Chondrocyte (in vitro differentiated cells): ENCODE measurements at regions not wholly inside any gene's neighbourhood (a gene's known extent, or its start where the extent isn't known, plus 50 kb on each side); places are given as distances from the start of the nearest gene placed in this dataset.
"Not testable (repeated sequence)": the region's sequence is repeated elsewhere in the genome, so short reads cannot be mapped to it uniquely, and the experiment has no call there.

ENCODE experiments used
- DNase-seq: peaks from one replicate; pipeline ENCODE4 v3.0.0; 2021; ENCODE audit warnings: mixed read lengths, low spot score
- H3K27ac Mint-ChIP-seq: one replicate; pipeline ENCODE4 v1.8.0; 2021; ENCODE audit warnings: mild to moderate bottlenecking, moderate library complexity, mixed read lengths; ENCODE audit not compliant: unreplicated experiment
- H3K27me3 Mint-ChIP-seq: 2 replicates; pipeline ENCODE4 v1.8.0; 2021; ENCODE audit warnings: low read depth, mixed read lengths
- H3K36me3 Mint-ChIP-seq: 2 replicates; pipeline ENCODE4 v1.8.0; 2021; ENCODE audit warnings: low read depth, mixed read lengths
- H3K4me1 Mint-ChIP-seq: 2 replicates; pipeline ENCODE4 v1.8.0; 2021; ENCODE audit warnings: low read depth, mild to moderate bottlenecking, mixed read lengths
- H3K4me3 Mint-ChIP-seq: one replicate; pipeline ENCODE4 v1.8.0; 2021; ENCODE audit warnings: mild to moderate bottlenecking, moderate library complexity, mixed read lengths; ENCODE audit not compliant: unreplicated experiment
- H3K9me3 Mint-ChIP-seq: 2 replicates; pipeline ENCODE4 v1.8.0; 2021; ENCODE audit warnings: low read depth, mixed read lengths
- TF ChIP-seq, protein P1 (sequence below): fragments of 200-600 bp; sonication (generic); IDR thresholded peaks from 2 replicates; pipeline ENCODE4 v1.5.0; 2021; ENCODE audit warnings: antibody characterized with exemption, mild to moderate bottlenecking, moderate library complexity

DNA sequence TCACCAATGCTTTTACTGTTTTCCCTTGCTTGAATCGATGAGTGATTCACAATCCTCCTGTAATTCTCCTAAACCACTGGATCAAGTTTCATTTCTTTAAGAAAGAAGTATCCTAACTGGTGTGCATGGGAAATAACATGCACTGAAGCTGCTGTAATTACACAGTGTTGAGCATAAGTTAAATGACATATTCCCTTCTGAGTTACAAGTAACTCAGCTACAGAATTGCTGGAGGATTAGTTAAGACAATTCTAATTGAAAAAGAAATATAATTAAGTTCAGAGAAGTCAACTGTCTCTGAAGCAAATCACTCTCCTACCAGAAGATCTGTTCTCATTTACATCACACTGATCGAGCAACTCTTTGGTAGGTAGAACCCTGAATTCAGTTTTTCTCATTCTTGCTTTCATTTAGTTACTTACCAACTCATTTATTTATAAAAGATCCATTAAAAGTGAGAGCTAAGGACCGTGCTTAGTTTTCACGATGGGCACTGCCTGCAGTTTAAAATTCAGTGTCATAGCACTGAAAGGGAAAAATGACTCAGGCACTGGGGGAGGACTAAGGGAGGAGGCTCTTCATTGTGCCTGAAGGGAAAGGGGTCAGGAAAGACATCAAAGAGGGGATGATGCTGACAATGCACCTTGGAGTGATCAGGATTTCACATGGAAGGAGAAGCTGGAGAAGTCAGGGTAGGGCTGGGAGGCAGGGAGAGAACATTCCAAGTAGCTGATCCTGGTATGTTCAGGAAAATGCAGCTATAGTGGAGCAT is 327.2 kb downstream of the EMP1 start:
- no peak for DNase-seq
- Mint-ChIP-seq H3K36me3 (no peaks in the 10 kb centered on the region), H3K4me3 (no peak overlapping the region), H3K27ac (no peak overlapping the region), H3K9me3 (peaks cover 15% of the 10 kb centered on the region), H3K4me1 (no peaks in the 10 kb centered on the region), H3K27me3 (peaks cover 2% of the 10 kb centered on the region)
- TF ChIP-seq, protein P1, sequence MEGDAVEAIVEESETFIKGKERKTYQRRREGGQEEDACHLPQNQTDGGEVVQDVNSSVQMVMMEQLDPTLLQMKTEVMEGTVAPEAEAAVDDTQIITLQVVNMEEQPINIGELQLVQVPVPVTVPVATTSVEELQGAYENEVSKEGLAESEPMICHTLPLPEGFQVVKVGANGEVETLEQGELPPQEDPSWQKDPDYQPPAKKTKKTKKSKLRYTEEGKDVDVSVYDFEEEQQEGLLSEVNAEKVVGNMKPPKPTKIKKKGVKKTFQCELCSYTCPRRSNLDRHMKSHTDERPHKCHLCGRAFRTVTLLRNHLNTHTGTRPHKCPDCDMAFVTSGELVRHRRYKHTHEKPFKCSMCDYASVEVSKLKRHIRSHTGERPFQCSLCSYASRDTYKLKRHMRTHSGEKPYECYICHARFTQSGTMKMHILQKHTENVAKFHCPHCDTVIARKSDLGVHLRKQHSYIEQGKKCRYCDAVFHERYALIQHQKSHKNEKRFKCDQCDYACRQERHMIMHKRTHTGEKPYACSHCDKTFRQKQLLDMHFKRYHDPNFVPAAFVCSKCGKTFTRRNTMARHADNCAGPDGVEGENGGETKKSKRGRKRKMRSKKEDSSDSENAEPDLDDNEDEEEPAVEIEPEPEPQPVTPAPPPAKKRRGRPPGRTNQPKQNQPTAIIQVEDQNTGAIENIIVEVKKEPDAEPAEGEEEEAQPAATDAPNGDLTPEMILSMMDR, result no peak

GRCh38 chr12:13518034-13518433 is 321.5 kb downstream of the EMP1 start:
- DNase-seq, H3K4me1 Mint-ChIP-seq, H3K27me3 Mint-ChIP-seq, H3K36me3 Mint-ChIP-seq, H3K4me3 Mint-ChIP-seq, H3K27ac Mint-ChIP-seq: not testable (repeated sequence)
- H3K9me3 Mint-ChIP-seq, result peaks cover 34% of the 10 kb centered on the region

DNA sequence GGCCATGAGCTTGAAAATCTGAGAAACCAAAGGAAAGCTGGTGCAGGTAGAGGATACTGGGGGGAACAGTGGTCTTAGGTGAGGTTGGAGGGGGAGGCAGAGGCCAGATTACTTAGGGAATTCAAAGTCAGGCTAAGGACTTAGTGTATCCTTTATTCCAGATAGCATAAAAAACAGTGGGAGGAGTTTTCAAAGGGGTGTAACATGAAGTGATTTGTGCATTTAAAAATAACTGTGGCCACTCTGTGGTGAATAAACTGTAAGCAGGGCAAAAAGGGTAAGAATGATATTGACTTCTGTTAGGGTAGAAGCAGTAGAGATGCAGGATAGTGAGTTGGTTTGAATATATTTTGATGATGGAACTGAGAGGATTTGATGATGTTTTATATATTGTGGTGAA is 313.2 kb downstream of the EMP1 start:
- no peak for DNase-seq
- Mint-ChIP-seq H3K36me3 (no peaks in the 10 kb centered on the region), H3K27me3 (no peaks in the 10 kb centered on the region), H3K4me1 (no peaks in the 10 kb centered on the region), H3K9me3 (peaks cover 17% of the 10 kb centered on the region), H3K4me3 (no peak overlapping the region), H3K27ac (no peak overlapping the region)
- TF ChIP-seq, protein P1, result no peak

GRCh38 chr12:13505636-13506035 is 309.1 kb downstream of the EMP1 start:
- DNase-seq, result no peak
- H3K4me3 Mint-ChIP-seq, result no peak overlapping the region
- H3K4me1 Mint-ChIP-seq, result no peaks in the 10 kb centered on the region
- TF ChIP-seq, protein P1, result no peak
- H3K27me3 Mint-ChIP-seq, result no peaks in the 10 kb centered on the region
- no peaks in the 10 kb centered on the region for H3K9me3 Mint-ChIP-seq
- no peak overlapping the region for H3K27ac Mint-ChIP-seq
- no peaks in the 10 kb centered on the region for H3K36me3 Mint-ChIP-seq

GRCh38 chr12:13505224-13505623 is 308.7 kb downstream of the EMP1 start:
- Mint-ChIP-seq H3K4me1 (no peaks in the 10 kb centered on the region), H3K27ac (no peak overlapping the region), H3K9me3 (no peaks in the 10 kb centered on the region), H3K4me3 (no peak overlapping the region), H3K36me3 (no peaks in the 10 kb centered on the region), H3K27me3 (no peaks in the 10 kb centered on the region)
- no peak for DNase-seq
- TF ChIP-seq, protein P1, result no peak

DNA sequence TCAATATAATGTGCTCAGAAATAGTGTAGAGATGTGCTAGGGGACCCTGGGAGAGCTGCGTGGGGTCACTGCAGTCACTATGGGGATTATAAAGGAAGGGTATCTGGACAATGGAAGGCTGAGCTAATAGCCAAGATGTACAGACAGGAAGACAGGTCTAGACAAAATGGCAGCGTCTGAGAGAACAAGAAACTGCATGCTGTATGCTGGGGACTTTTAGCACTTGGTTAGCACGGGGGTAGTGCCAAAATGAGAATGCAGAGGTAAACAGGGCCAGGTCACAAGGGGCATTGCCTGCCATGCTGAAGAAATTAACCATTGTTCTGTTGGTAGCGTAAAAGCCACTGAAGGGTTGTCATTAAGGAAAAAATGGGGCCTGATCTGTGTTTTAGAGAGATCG is 308.2 kb downstream of the EMP1 start:
- Mint-ChIP-seq H3K27ac (no peak overlapping the region), H3K4me3 (no peak overlapping the region), H3K36me3 (no peaks in the 10 kb centered on the region), H3K4me1 (no peaks in the 10 kb centered on the region), H3K27me3 (peaks cover 2% of the 10 kb centered on the region), H3K9me3 (no peaks in the 10 kb centered on the region)
- TF ChIP-seq, protein P1, result no peak
- DNase-seq, result no peak
